ENCODE measurements at regions not wholly inside any gene's neighbourhood (a gene's known extent, or its start where the extent isn't known, plus 50 kb on each side); places are given as distances from the start of the nearest gene placed in this dataset.

GRCh38 chr1:118636004-118636403 is 352.1 kb downstream of the TBX15 start:
- Histone ChIP-seq H3K27me3 (no peaks in the 10 kb centered on the region), H3K27ac (no peak overlapping the region), H3K4me1 (no peaks in the 10 kb centered on the region), H3K9me3 (no peaks in the 10 kb centered on the region), H3K4me3 (no peak overlapping the region), H3K36me3 (no peaks in the 10 kb centered on the region)
- no peak for DNase-seq
- intact Hi-C loops (cut with DNase I), result no loop called here
- TF ChIP-seq POLR2A (IDR thresholded peaks at IDR 0.05), result no peak
- TF ChIP-seq EP300 (IDR thresholded peaks at IDR 0.05), result no peak
- no peak for TF ChIP-seq CTCF (IDR thresholded peaks at IDR 0.05)
- TF ChIP-seq POLR2AphosphoS5 (IDR thresholded peaks at IDR 0.05), result no peak

- no peak for TF ChIP-seq POLR2AphosphoS5 (IDR thresholded peaks at IDR 0.05)
- Histone ChIP-seq H3K4me1 (no peaks in the 10 kb centered on the region), H3K27me3 (no peaks in the 10 kb centered on the region), H3K9me3 (no peaks in the 10 kb centered on the region), H3K36me3 (no peaks in the 10 kb centered on the region), H3K4me3 (no peak overlapping the region), H3K27ac (no peak overlapping the region)
- intact Hi-C loops (cut with DNase I), result no loop called here
- no peak for DNase-seq
- WGBS, 2 donors, result 79 to 86% methylated on average over 2 of the region's 2 CpGs
These were observed 360.7 kb downstream of the TBX15 start for GRCh38 chr1:118627435-118627834.

GRCh38 chr1:118621839-118622238 is 366.3 kb downstream of the TBX15 start:
- no peak for DNase-seq
- Histone ChIP-seq H3K4me1 (no peaks in the 10 kb centered on the region), H3K4me3 (no peak overlapping the region), H3K36me3 (no peaks in the 10 kb centered on the region), H3K27ac (no peak overlapping the region), H3K9me3 (peaks cover 0 to 2% (median 0%) of the 10 kb centered on the region in 4 donors), H3K27me3 (no peaks in the 10 kb centered on the region)
- intact Hi-C loops (cut with DNase I), result no loop called here
- 78 to 92% methylated on average over 1 of the region's 1 CpG for WGBS, 2 donors
- no peak for TF ChIP-seq POLR2AphosphoS5 (IDR thresholded peaks at IDR 0.05)

- intact Hi-C loops (cut with DNase I), result no loop called here
- TF ChIP-seq POLR2AphosphoS5 (IDR thresholded peaks at IDR 0.05) (no peak), CTCF (IDR thresholded peaks at IDR 0.05) (no peak), POLR2A (IDR thresholded peaks at IDR 0.05) (no peak), EP300 (IDR thresholded peaks at IDR 0.05) (no peak)
- 81 to 84% methylated on average over 3 of the region's 3 CpGs for WGBS, 2 donors
- no peak overlapping the region for H3K4me3 ChIP-seq
- H3K4me1 ChIP-seq, result no peaks in the 10 kb centered on the region
- no peak overlapping the region for H3K27ac ChIP-seq
- no peaks in the 10 kb centered on the region for H3K36me3 ChIP-seq
- peaks cover 0 to 2% (median 0%) of the 10 kb centered on the region in 4 donors for H3K9me3 ChIP-seq
- H3K27me3 ChIP-seq, result no peaks in the 10 kb centered on the region
- no peak for DNase-seq
These were observed 369.4 kb downstream of the TBX15 start for GRCh38 chr1:118618618-118619340.

- no peaks in the 10 kb centered on the region for H3K4me1 ChIP-seq
- no peaks in the 10 kb centered on the region for H3K27me3 ChIP-seq
- no peaks in the 10 kb centered on the region for H3K36me3 ChIP-seq
- TF ChIP-seq CTCF (IDR thresholded peaks at IDR 0.05), result no peak
- TF ChIP-seq POLR2AphosphoS5 (IDR thresholded peaks at IDR 0.05), result no peak
- no peak for TF ChIP-seq POLR2A (IDR thresholded peaks at IDR 0.05)
- no peak for TF ChIP-seq EP300 (IDR thresholded peaks at IDR 0.05)
- intact Hi-C loops (cut with DNase I), result no loop called here
- H3K27ac ChIP-seq, result no peak overlapping the region
- no peak overlapping the region for H3K4me3 ChIP-seq
- DNase-seq, result no peak
- 0% methylated on average over 1 of the region's 1 CpG for WGBS, 2 donors
- H3K9me3 ChIP-seq, result peaks cover 0 to 2% (median 0%) of the 10 kb centered on the region in 4 donors
These were observed 370.2 kb downstream of the TBX15 start for GRCh38 chr1:118617916-118618315.

GRCh38 chr1:118615066-118615465 is 373.1 kb downstream of the TBX15 start:
- TF ChIP-seq POLR2A (IDR thresholded peaks at IDR 0.05) (no peak), EP300 (IDR thresholded peaks at IDR 0.05) (no peak), CTCF (IDR thresholded peaks at IDR 0.05) (no peak), POLR2AphosphoS5 (IDR thresholded peaks at IDR 0.05) (no peak)
- intact Hi-C loops (cut with DNase I), result no loop called here
- no peak for DNase-seq
- 64 to 81% methylated on average over 2 of the region's 2 CpGs for WGBS, 2 donors
- no peaks in the 10 kb centered on the region for H3K27me3 ChIP-seq
- H3K4me1 ChIP-seq, result no peaks in the 10 kb centered on the region
- no peak overlapping the region for H3K4me3 ChIP-seq
- H3K36me3 ChIP-seq, result no peaks in the 10 kb centered on the region
- H3K9me3 ChIP-seq, result peaks cover 0 to 2% (median 0%) of the 10 kb centered on the region in 4 donors
- H3K27ac ChIP-seq, result no peak overlapping the region

Measured in sigmoid colon (tissue), 6 donors.